Glutamatergic neuron (in vitro differentiated cells): ENCODE measurements at regions not wholly inside any gene's neighbourhood (a gene's known extent, or its start where the extent isn't known, plus 50 kb on each side); places are given as distances from the start of the nearest gene placed in this dataset.

Experiments
- DNase-seq: peaks from one replicate; pipeline ENCODE4 v3.0.0; 2022
- H3K27ac Mint-ChIP-seq: one replicate; pipeline ENCODE4 v1.8.0; 2020; ENCODE audit warnings: mild to moderate bottlenecking, mixed read lengths, inconsistent platforms; ENCODE audit not compliant: unreplicated experiment
- H3K27me3 Mint-ChIP-seq: one replicate; pipeline ENCODE4 v1.8.0; 2020; ENCODE audit warnings: mild to moderate bottlenecking, moderate library complexity, mixed read lengths, inconsistent platforms; ENCODE audit not compliant: unreplicated experiment
- H3K36me3 Mint-ChIP-seq: one replicate; pipeline ENCODE4 v1.8.0; 2020; ENCODE audit warnings: mild to moderate bottlenecking, mixed read lengths, inconsistent platforms; ENCODE audit not compliant: unreplicated experiment
- H3K4me1 Mint-ChIP-seq: one replicate; pipeline ENCODE4 v1.8.0; 2020; ENCODE audit warnings: mild to moderate bottlenecking, low read depth, mixed read lengths, inconsistent platforms; ENCODE audit not compliant: unreplicated experiment
- H3K4me3 Mint-ChIP-seq: one replicate; pipeline ENCODE4 v1.8.0; 2020; ENCODE audit warnings: mild to moderate bottlenecking, mixed read lengths, inconsistent platforms; ENCODE audit not compliant: unreplicated experiment
- H3K9me3 Mint-ChIP-seq: one replicate; pipeline ENCODE4 v1.8.0; 2020; ENCODE audit warnings: mild to moderate bottlenecking, moderate library complexity, mixed read lengths, inconsistent platforms; ENCODE audit not compliant: unreplicated experiment
- CTCF ChIP-seq: fragments of 200-600 bp; sonication (generic); IDR thresholded peaks from one replicate; pipeline ENCODE4 v1.5.0; 2021; ENCODE audit not compliant: partially characterized antibody, unreplicated experiment

- peaks cover 4% of the 10 kb centered on the region for H3K36me3 Mint-ChIP-seq
- no peak for TF ChIP-seq CTCF
- DNase-seq: no peak
- no peak overlapping the region for H3K4me3 Mint-ChIP-seq
- H3K27ac Mint-ChIP-seq: no peak overlapping the region
- H3K27me3 Mint-ChIP-seq: no peaks in the 10 kb centered on the region
- H3K9me3 Mint-ChIP-seq: peaks cover 3% of the 10 kb centered on the region
- H3K4me1 Mint-ChIP-seq: no peaks in the 10 kb centered on the region
Measured at GRCh38 chr5:28408186-28408585, 1369.8 kb upstream of the CDH9 start.

- H3K4me3 Mint-ChIP-seq: no peak overlapping the region
- DNase-seq: no peak
- peaks cover 3% of the 10 kb centered on the region for H3K9me3 Mint-ChIP-seq
- no peaks in the 10 kb centered on the region for H3K36me3 Mint-ChIP-seq
- no peak for TF ChIP-seq CTCF
- H3K27ac Mint-ChIP-seq: no peak overlapping the region
- H3K27me3 Mint-ChIP-seq: no peaks in the 10 kb centered on the region
- peaks cover 10% of the 10 kb centered on the region for H3K4me1 Mint-ChIP-seq
Measured at GRCh38 chr5:28404363-28405071, 1366.1 kb upstream of the CDH9 start.

- no peak overlapping the region for H3K27ac Mint-ChIP-seq
- H3K27me3 Mint-ChIP-seq: no peaks in the 10 kb centered on the region
Measured at GRCh38 chr5:28403846-28404245, 1365.5 kb upstream of the CDH9 start.

GRCh38 chr5:28402590-28403301 is 1364.4 kb upstream of the CDH9 start:
- H3K4me1 Mint-ChIP-seq: peaks cover 12% of the 10 kb centered on the region
- H3K27ac Mint-ChIP-seq: peak overlapping the region; percentile 25
- DNase-seq: no peak
- H3K36me3 Mint-ChIP-seq: no peaks in the 10 kb centered on the region
- H3K9me3 Mint-ChIP-seq: peaks cover 3% of the 10 kb centered on the region
- H3K27me3 Mint-ChIP-seq: no peaks in the 10 kb centered on the region
- TF ChIP-seq CTCF: no peak
- no peak overlapping the region for H3K4me3 Mint-ChIP-seq

More at GRCh38 chr5:28403846-28404245, 1365.5 kb upstream of the CDH9 start:
- no peak for DNase-seq
- Mint-ChIP-seq H3K36me3 (no peaks in the 10 kb centered on the region), H3K4me1 (peaks cover 10% of the 10 kb centered on the region), H3K4me3 (no peak overlapping the region), H3K9me3 (peaks cover 3% of the 10 kb centered on the region)
- no peak for TF ChIP-seq CTCF

- Mint-ChIP-seq H3K27ac (peak overlapping the region; percentile 62), H3K9me3 (peaks cover 1% of the 10 kb centered on the region), H3K27me3 (no peaks in the 10 kb centered on the region), H3K4me3 (peak overlapping the region; percentile 0), H3K36me3 (no peaks in the 10 kb centered on the region), H3K4me1 (peaks cover 15% of the 10 kb centered on the region)
- no peak for DNase-seq
- no peak for TF ChIP-seq CTCF
Measured at GRCh38 chr5:28400076-28400475, 1361.7 kb upstream of the CDH9 start.
